ENCODE measurements at regions not wholly inside any gene's neighbourhood (a gene's known extent, or its start where the extent isn't known, plus 50 kb on each side); places are given as distances from the start of the nearest gene placed in this dataset.

DNA sequence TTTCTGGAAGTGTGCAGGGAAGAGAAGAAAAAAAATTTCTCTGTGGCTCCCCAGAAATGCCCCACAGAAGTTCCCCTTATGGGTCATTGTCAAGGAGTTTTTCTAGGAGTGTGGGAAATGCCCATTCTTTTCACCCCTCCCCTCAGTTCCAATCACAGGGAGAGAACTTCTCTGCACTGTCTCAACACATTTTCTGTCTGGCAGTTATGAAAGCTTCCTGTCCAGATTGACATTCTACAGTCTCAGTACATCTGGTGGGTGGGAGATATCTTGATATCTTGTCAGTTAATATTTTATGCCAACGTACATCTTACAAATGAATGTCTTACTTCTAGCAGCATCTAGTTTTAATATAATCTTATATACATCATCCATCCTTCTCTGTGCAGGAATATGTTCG, 566.8 kb upstream of the AADAT start:
- Mint-ChIP-seq H3K27ac (ENCODE audit: unreplicated experiment) (no peak overlapping the region), H3K9me3 (ENCODE audit: unreplicated experiment) (no peaks in the 10 kb centered on the region), H3K36me3 (ENCODE audit: unreplicated experiment) (no peaks in the 10 kb centered on the region), H3K4me3 (ENCODE audit: unreplicated experiment) (no peak overlapping the region), H3K27me3 (ENCODE audit: unreplicated experiment) (peaks cover 12% of the 10 kb centered on the region), H3K4me1 (ENCODE audit: unreplicated experiment) (no peaks in the 10 kb centered on the region)
- no peak for DNase-seq (ENCODE audit: extremely low spot score, unreplicated experiment)
- TF ChIP-seq CTCF (IDR thresholded peaks at IDR 0.05): no peak

DNA sequence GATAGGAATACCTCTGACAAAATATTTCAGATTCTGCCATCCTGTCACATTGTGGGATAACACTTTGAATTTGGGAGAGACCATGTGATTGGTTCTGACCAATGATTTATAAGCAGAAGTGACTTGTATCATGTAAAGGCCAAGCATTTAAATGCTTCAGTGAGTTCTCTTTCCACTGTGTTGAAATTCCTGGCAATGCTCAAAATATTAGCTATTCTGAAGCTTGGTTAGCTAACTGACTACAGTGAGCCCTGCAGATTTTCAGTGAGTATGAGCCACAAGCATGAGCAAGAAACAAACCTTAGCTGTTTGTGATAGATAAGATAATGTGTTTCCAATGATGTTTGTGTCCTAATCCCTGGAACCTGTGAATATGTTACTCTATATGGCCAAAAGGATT, 562.8 kb upstream of the AADAT start:
- Mint-ChIP-seq H3K27ac (ENCODE audit: unreplicated experiment) (no peak overlapping the region), H3K27me3 (ENCODE audit: unreplicated experiment) (peaks cover 9% of the 10 kb centered on the region), H3K4me3 (ENCODE audit: unreplicated experiment) (no peak overlapping the region), H3K36me3 (ENCODE audit: unreplicated experiment) (no peaks in the 10 kb centered on the region), H3K4me1 (ENCODE audit: unreplicated experiment) (no peaks in the 10 kb centered on the region), H3K9me3 (ENCODE audit: unreplicated experiment) (no peaks in the 10 kb centered on the region)
- DNase-seq (ENCODE audit: extremely low spot score, unreplicated experiment): no peak
- no peak for TF ChIP-seq CTCF (IDR thresholded peaks at IDR 0.05)

- Mint-ChIP-seq H3K27me3 (ENCODE audit: unreplicated experiment) (peaks cover 9% of the 10 kb centered on the region), H3K4me3 (ENCODE audit: unreplicated experiment) (no peak overlapping the region), H3K27ac (ENCODE audit: unreplicated experiment) (no peak overlapping the region), H3K4me1 (ENCODE audit: unreplicated experiment) (no peaks in the 10 kb centered on the region), H3K9me3 (ENCODE audit: unreplicated experiment) (no peaks in the 10 kb centered on the region), H3K36me3 (ENCODE audit: unreplicated experiment) (no peaks in the 10 kb centered on the region)
- no peak for DNase-seq (ENCODE audit: extremely low spot score, unreplicated experiment)
- no peak for TF ChIP-seq CTCF (IDR thresholded peaks at IDR 0.05)
Observed at GRCh38 chr4:170651786-170652185, 562.0 kb upstream of the AADAT start.

DNA sequence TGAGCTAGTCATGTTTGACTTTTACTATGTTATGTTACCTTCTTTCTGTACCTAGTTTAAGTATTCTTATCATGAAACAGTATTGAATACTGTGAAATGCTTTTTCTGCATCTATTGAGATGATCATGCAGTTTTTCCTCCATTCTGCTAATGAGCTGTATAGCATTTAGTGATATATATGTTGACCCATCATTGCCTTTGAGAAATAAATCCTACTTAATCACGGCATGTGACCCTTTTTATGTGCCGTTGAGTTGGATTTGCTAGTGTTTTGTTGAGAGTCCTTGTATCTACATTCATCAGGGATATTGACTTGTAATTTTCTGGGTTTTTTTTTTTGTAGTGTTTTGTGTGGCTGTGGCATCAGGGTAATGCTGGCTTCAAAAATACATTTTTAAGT, 537.7 kb upstream of the AADAT start:
- Mint-ChIP-seq H3K4me3 (ENCODE audit: unreplicated experiment) (no peak overlapping the region), H3K9me3 (ENCODE audit: unreplicated experiment) (peaks cover 23% of the 10 kb centered on the region), H3K27me3 (ENCODE audit: unreplicated experiment) (no peaks in the 10 kb centered on the region), H3K4me1 (ENCODE audit: unreplicated experiment) (no peaks in the 10 kb centered on the region), H3K27ac (ENCODE audit: unreplicated experiment) (no peak overlapping the region), H3K36me3 (ENCODE audit: unreplicated experiment) (no peaks in the 10 kb centered on the region)
- TF ChIP-seq CTCF (IDR thresholded peaks at IDR 0.05): no peak
- DNase-seq (ENCODE audit: extremely low spot score, unreplicated experiment): no peak

DNA sequence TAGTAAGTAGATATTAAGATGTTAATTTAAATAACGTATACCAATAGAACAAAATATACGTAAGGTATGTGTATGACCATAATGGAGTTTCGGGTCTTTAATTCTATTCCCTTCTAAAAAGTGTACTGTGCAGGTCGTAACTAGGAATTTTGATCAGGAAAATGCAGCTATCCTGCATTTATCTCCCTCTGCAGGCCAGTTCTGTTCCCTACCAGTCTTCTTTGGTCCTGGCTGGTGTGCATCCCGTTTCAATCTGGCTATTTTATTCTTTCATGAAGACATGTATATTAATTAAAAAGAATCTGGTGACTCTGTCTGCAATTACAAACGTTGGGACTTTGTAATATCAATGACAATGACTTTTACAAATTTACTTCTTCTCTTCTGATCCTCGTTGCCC, 534.1 kb upstream of the AADAT start:
- H3K36me3 Mint-ChIP-seq (ENCODE audit: unreplicated experiment): no peaks in the 10 kb centered on the region
- DNase-seq (ENCODE audit: extremely low spot score, unreplicated experiment): no peak
- no peaks in the 10 kb centered on the region for H3K27me3 Mint-ChIP-seq (ENCODE audit: unreplicated experiment)
- peak; percentile 15 for TF ChIP-seq CTCF (IDR thresholded peaks at IDR 0.05)
- H3K9me3 Mint-ChIP-seq (ENCODE audit: unreplicated experiment): peaks cover 6% of the 10 kb centered on the region
- no peak overlapping the region for H3K27ac Mint-ChIP-seq (ENCODE audit: unreplicated experiment)
- H3K4me1 Mint-ChIP-seq (ENCODE audit: unreplicated experiment): no peaks in the 10 kb centered on the region
- no peak overlapping the region for H3K4me3 Mint-ChIP-seq (ENCODE audit: unreplicated experiment)
